ENCODE measurements at regions not wholly inside any gene's neighbourhood (a gene's known extent, or its start where the extent isn't known, plus 50 kb on each side); places are given as distances from the start of the nearest gene placed in this dataset.

GRCh38 chr2:216971593-216971992 is 111.7 kb upstream of the TNP1 start:
- Mint-ChIP-seq H3K36me3 (ENCODE audit: low read depth) (no peaks in the 10 kb centered on the region), H3K27me3 (ENCODE audit: insufficient read depth) (peaks cover 22% of the 10 kb centered on the region), H3K27ac (no peak overlapping the region), H3K4me3 (no peak overlapping the region), H3K4me1 (ENCODE audit: low read depth) (no peaks in the 10 kb centered on the region), H3K9me3 (no peaks in the 10 kb centered on the region)
- no peak for DNase-seq
- no peak for TF ChIP-seq CTCF (IDR thresholded peaks at IDR 0.05)

- TF ChIP-seq CTCF (IDR thresholded peaks at IDR 0.05) = no peak
- Mint-ChIP-seq H3K4me1 (ENCODE audit: low read depth) (no peaks in the 10 kb centered on the region), H3K36me3 (ENCODE audit: low read depth) (no peaks in the 10 kb centered on the region), H3K27ac (no peak overlapping the region), H3K9me3 (no peaks in the 10 kb centered on the region), H3K4me3 (no peak overlapping the region), H3K27me3 (ENCODE audit: insufficient read depth) (peaks cover 22% of the 10 kb centered on the region)
- DNase-seq = no peak
These were observed 110.6 kb upstream of the TNP1 start for GRCh38 chr2:216970359-216970915.

DNA sequence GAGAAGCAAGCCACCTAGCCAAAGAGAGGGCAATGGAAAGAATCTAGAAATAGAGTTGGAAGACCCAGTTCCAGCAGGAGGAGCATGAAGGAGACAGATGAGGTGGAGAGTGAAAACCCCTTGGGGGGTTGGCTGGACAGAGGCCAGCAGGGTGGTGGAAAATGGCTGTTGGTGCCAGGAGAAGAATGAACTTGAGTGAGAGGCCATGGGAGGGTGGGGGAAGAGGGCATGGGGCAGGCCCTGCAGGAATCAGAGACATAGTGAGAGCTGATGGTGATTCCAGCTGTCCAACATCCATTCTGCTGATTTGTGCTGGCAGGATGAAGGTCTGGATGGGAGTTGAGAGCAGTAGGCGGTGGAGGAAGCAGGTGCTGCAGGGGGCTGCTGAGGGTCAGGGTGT is 108.0 kb upstream of the TNP1 start:
- Mint-ChIP-seq H3K4me1 (ENCODE audit: low read depth) (no peaks in the 10 kb centered on the region), H3K27ac (no peak overlapping the region), H3K9me3 (no peaks in the 10 kb centered on the region), H3K27me3 (ENCODE audit: insufficient read depth) (peaks cover 21% of the 10 kb centered on the region), H3K4me3 (no peak overlapping the region), H3K36me3 (ENCODE audit: low read depth) (no peaks in the 10 kb centered on the region)
- no peak for DNase-seq
- no peak for TF ChIP-seq CTCF (IDR thresholded peaks at IDR 0.05)

DNA sequence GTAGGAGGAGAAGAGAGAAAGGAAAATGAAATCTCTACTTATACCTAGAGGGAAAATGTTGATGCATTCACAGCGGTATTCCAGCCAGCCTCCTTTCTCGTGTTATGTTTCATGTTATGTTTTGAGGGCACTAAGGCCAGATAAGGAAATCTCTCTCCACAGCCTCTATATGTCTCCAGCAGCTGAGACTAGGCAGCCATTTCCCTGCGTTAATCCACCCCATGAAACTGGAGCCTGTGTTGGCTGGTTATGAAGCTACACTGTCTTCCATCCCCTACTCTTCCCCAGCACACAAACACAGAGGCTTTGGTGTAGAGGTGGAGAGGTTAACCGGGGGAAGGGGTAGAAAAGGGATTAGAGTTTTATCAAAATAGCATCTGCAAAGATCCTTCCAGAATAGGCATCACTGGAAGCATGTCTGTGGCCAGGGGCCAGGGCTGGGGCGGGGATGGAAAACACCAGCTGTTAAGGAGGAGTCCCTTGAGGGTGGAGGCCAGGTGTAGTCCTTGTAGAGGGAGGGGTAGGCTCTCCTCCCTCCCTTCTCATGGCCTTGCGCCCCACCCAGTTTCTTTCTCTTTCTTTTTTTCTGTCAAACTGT is 100.9 kb upstream of the TNP1 start:
- no peak overlapping the region for H3K27ac Mint-ChIP-seq
- no peaks in the 10 kb centered on the region for H3K4me1 Mint-ChIP-seq (ENCODE audit: low read depth)
- no peaks in the 10 kb centered on the region for H3K9me3 Mint-ChIP-seq
- peaks cover 27% of the 10 kb centered on the region for H3K27me3 Mint-ChIP-seq (ENCODE audit: insufficient read depth)
- no peaks in the 10 kb centered on the region for H3K36me3 Mint-ChIP-seq (ENCODE audit: low read depth)
- H3K4me3 Mint-ChIP-seq = no peak overlapping the region
- no peak for TF ChIP-seq CTCF (IDR thresholded peaks at IDR 0.05)
- DNase-seq = no peak

- Mint-ChIP-seq H3K4me1 (ENCODE audit: low read depth) (no peaks in the 10 kb centered on the region), H3K27me3 (ENCODE audit: insufficient read depth) (peaks cover 30% of the 10 kb centered on the region), H3K36me3 (ENCODE audit: low read depth) (no peaks in the 10 kb centered on the region), H3K4me3 (no peak overlapping the region), H3K9me3 (no peaks in the 10 kb centered on the region), H3K27ac (no peak overlapping the region)
- TF ChIP-seq CTCF (IDR thresholded peaks at IDR 0.05) = no peak
- no peak for DNase-seq
These were observed 99.6 kb upstream of the TNP1 start for GRCh38 chr2:216959433-216959832.

Data from HFFc6 (cell line).